ENCODE measurements at regions not wholly inside any gene's neighbourhood (a gene's known extent, or its start where the extent isn't known, plus 50 kb on each side); places are given as distances from the start of the nearest gene placed in this dataset.

GRCh38 chr6:133623065-133623464 is 265.8 kb upstream of the TCF21 start:
- Histone ChIP-seq H3K27me3 (ENCODE audit: control insufficient read depth in 4 of 4, insufficient read depth in 4 of 4, low read length in 3 of 4) (no peaks in the 10 kb centered on the region), H3K36me3 (ENCODE audit: control insufficient read depth in 4 of 4, insufficient read depth in 3 of 4, low read depth in 1 of 4, low read length in 3 of 4) (no peaks in the 10 kb centered on the region), H3K4me3 (ENCODE audit: low read depth in 1 of 3, low read length in 3 of 3) (no peak overlapping the region), H3K27ac (ENCODE audit: low read depth in 1 of 2, low read length in 2 of 2) (no peak overlapping the region), H3K9ac (ENCODE audit: low read depth in 1 of 2, low read length in 2 of 2) (no peak overlapping the region), H3K4me1 (ENCODE audit: control insufficient read depth in 4 of 4, insufficient read depth in 4 of 4, low read length in 3 of 4) (no peaks in the 10 kb centered on the region), H3K9me3 (ENCODE audit: control insufficient read depth in 4 of 4, low read length in 3 of 4) (no peaks in the 10 kb centered on the region)
- peak; percentile 48 for TF ChIP-seq NR2F2 (IDR thresholded peaks at IDR 0.05)
- TF ChIP-seq JUND (IDR thresholded peaks at IDR 0.05), result no peak
- TF ChIP-seq HNF4A (conservative IDR thresholded peaks at IDR 0.05), result no peak
- no peak for TF ChIP-seq ZBTB33 (IDR thresholded peaks at IDR 0.05)
- no peak for TF ChIP-seq HNF4G (IDR thresholded peaks at IDR 0.05)
- no peak for DNase-seq (ENCODE audit: low spot score)
- 17% methylated on average over 1 of the region's 1 CpG for WGBS

- WGBS, result 61% methylated on average over 2 of the region's 2 CpGs
- no peak overlapping the region for H3K9ac ChIP-seq (ENCODE audit: low read depth in 1 of 2, low read length in 2 of 2)
- no peak overlapping the region for H3K27ac ChIP-seq (ENCODE audit: low read depth in 1 of 2, low read length in 2 of 2)
- DNase-seq (ENCODE audit: low spot score), result no peak
- no peaks in the 10 kb centered on the region for H3K36me3 ChIP-seq (ENCODE audit: control insufficient read depth in 4 of 4, insufficient read depth in 3 of 4, low read depth in 1 of 4, low read length in 3 of 4)
- no peak for TF ChIP-seq EGR1 (IDR thresholded peaks at IDR 0.05; ENCODE audit: low read depth in 2 of 2)
- TF ChIP-seq CTCF (IDR thresholded peaks at IDR 0.05; ENCODE audit: low read depth, low read length, missing input control), result no peak
- TF ChIP-seq RAD21 (IDR thresholded peaks at IDR 0.05), result no peak
- TF ChIP-seq MAX (IDR thresholded peaks at IDR 0.05), result no peak
- TF ChIP-seq FOXA2 (IDR thresholded peaks at IDR 0.05), result no peak
- H3K9me3 ChIP-seq (ENCODE audit: control insufficient read depth in 4 of 4, low read length in 3 of 4), result peaks cover 0 to 2% (median 0%) of the 10 kb centered on the region in 4 donors
- no peak overlapping the region for H3K4me3 ChIP-seq (ENCODE audit: low read depth in 1 of 3, low read length in 3 of 3)
- no peaks in the 10 kb centered on the region for H3K4me1 ChIP-seq (ENCODE audit: control insufficient read depth in 4 of 4, insufficient read depth in 4 of 4, low read length in 3 of 4)
- H3K27me3 ChIP-seq (ENCODE audit: control insufficient read depth in 4 of 4, insufficient read depth in 4 of 4, low read length in 3 of 4), result no peaks in the 10 kb centered on the region
Observed at GRCh38 chr6:133623621-133624020, 265.3 kb upstream of the TCF21 start.

GRCh38 chr6:133626096-133626666 is 262.7 kb upstream of the TCF21 start:
- no peak overlapping the region for H3K27ac ChIP-seq (ENCODE audit: low read depth in 1 of 2, low read length in 2 of 2)
- peaks cover 0 to 3% (median 0%) of the 10 kb centered on the region in 4 donors for H3K27me3 ChIP-seq (ENCODE audit: control insufficient read depth in 4 of 4, insufficient read depth in 4 of 4, low read length in 3 of 4)
- no peaks in the 10 kb centered on the region for H3K4me1 ChIP-seq (ENCODE audit: control insufficient read depth in 4 of 4, insufficient read depth in 4 of 4, low read length in 3 of 4)
- H3K36me3 ChIP-seq (ENCODE audit: control insufficient read depth in 4 of 4, insufficient read depth in 3 of 4, low read depth in 1 of 4, low read length in 3 of 4), result no peaks in the 10 kb centered on the region
- whole genome bisulfite sequencing, result 72% methylated on average over 3 of the region's 3 CpGs
- H3K9me3 ChIP-seq (ENCODE audit: control insufficient read depth in 4 of 4, low read length in 3 of 4), result peaks cover 0 to 2% (median 0%) of the 10 kb centered on the region in 4 donors
- no peak overlapping the region for H3K9ac ChIP-seq (ENCODE audit: low read depth in 1 of 2, low read length in 2 of 2)
- H3K4me3 ChIP-seq (ENCODE audit: low read depth in 1 of 3, low read length in 3 of 3), result no peak overlapping the region
- no peak for DNase-seq (ENCODE audit: low spot score)
- no peak for TF ChIP-seq TAF1 (conservative IDR thresholded peaks at IDR 0.05)
- no peak for TF ChIP-seq RAD21 (IDR thresholded peaks at IDR 0.05)
- no peak for TF ChIP-seq CTCF (IDR thresholded peaks at IDR 0.05; ENCODE audit: low read depth, low read length, missing input control)
- TF ChIP-seq JUND (IDR thresholded peaks at IDR 0.05), result no peak
- TF ChIP-seq EGR1 (IDR thresholded peaks at IDR 0.05; ENCODE audit: low read depth in 2 of 2), result no peak
- no peak for TF ChIP-seq HNF4A (conservative IDR thresholded peaks at IDR 0.05)
- no peak for TF ChIP-seq MAX (IDR thresholded peaks at IDR 0.05)
- TF ChIP-seq REST (IDR thresholded peaks at IDR 0.05), result no peak
- no peak for TF ChIP-seq HNF4G (IDR thresholded peaks at IDR 0.05)
- TF ChIP-seq FOXA2 (IDR thresholded peaks at IDR 0.05), result no peak
- no peak for TF ChIP-seq YY1 (IDR thresholded peaks at IDR 0.05)
- TF ChIP-seq NR2F2 (IDR thresholded peaks at IDR 0.05), result no peak
- no peak for TF ChIP-seq FOXA1 (IDR thresholded peaks at IDR 0.05)
- TF ChIP-seq ZBTB33 (IDR thresholded peaks at IDR 0.05), result no peak
